Skin epidermis (tissue), 12 donors: ENCODE measurements at regions not wholly inside any gene's neighbourhood (a gene's known extent, or its start where the extent isn't known, plus 50 kb on each side); places are given as distances from the start of the nearest gene placed in this dataset.

Experiments
- H3K27ac ChIP-seq, 21 experiments: fragments of 200-600 bp; sonication (generic) in 11 of 21; one replicate each; pipeline ENCODE4 v1.5.0; 2020; ENCODE audit warnings: mild to moderate bottlenecking in 3 of 21, inconsistent platforms in 2 of 21, moderate library complexity in 2 of 21
- H3K4me3 ChIP-seq, 7 experiments: fragments of 200-600 bp; sonication (generic) in 2 of 7; one replicate each; pipeline ENCODE4 v1.5.0; 2020; ENCODE audit warnings: inconsistent platforms in 2 of 7, mild to moderate bottlenecking in 2 of 7, moderate library complexity in 1 of 7

DNA sequence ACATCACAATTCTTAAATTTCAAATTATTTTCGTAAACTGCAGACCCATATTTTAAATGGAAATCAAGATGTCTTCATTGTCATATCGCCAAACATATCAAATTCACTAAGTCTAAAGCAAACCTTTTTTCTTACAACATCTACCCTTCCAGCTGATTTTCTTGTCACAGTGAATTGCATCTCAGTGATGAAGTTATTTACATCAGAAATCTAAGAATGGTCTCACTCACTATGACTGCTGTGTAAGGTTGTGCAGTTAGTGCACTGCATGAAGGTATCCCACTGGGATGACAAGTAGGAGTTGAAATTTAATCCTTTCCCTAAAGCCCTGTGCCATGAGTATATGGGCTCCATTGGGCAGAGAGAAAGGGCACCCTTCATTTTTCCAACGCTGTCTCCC is 399.4 kb upstream of the ITGA1 start:
- Histone ChIP-seq H3K4me3 (no peak overlapping the region), H3K27ac (no peak overlapping the region)

DNA sequence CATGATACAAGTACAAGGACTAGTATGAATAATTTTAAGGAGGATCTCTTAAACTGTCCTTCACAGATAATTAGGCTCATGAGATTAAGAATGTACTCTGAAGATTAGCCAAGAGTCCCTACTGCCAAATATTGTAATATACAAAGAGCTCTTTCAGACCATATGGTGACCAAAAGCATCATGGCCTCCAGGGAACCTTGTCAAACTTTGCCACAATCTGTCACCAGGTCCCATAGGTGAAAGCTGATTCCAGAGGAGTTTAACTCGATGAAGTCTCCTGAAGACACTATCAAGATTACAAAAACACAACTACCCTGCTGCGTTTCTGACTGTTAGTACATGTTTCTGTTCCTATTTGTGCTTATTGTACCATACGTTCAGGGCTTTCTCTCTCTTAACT is 395.4 kb upstream of the ITGA1 start:
- H3K27ac ChIP-seq = no peak overlapping the region
- no peak overlapping the region for H3K4me3 ChIP-seq

DNA sequence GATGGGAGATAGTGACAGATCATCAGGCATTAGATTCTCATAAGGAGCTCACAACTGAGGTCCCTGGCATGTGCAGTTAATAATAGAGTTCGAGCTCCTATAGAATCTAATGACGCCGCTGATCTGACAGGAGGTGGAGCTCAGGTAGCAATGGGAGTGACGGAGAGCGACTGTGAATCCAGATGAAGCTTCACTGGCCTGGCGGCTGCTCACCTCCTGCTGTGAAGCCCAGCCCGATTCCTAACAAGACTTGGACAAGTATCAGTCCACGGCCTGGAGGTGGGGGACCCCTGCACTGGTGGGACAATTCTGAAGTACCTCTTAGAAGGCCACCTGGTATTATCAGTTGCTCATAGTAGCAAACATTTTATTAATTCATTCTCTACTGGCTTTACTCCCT is 377.9 kb upstream of the ITGA1 start:
- no peak overlapping the region for H3K4me3 ChIP-seq
- H3K27ac ChIP-seq = no peak overlapping the region

DNA sequence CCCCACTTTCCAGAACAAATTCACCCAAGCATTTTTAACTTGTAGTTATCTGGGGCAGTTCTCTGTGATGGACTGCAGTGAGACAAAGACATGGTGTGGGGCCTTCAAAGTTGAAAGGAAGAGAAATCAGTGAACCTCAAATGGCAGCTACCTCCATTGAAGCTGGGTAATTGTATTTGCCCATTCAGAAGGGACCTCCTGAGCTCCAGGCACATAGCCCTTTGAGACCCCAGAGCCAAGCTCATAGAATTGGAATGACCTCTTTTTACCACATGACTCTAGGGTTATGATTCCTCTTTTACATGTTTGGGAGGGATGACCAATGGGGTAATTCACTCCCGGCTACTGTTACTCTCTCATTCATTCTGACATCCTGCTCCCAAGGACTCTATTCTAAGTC is 368.4 kb upstream of the ITGA1 start:
- no peak overlapping the region for H3K4me3 ChIP-seq

DNA sequence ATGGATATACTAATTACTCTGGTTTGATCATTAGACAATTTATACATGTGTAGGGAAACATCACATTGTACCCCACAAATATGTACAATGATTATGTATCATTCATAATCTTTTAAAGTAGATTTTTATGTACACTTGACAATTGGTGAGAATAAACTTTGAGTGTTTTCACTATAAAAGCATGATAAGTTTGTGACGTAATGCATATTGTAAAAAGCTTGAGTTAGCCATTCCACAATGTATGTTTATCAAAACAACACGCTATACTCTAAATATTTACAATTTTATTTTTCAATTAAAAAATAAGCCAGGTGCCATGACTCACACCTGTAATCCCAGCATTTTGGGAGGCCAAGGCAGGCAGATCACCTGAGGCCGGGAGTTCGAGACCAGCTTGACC is 360.1 kb upstream of the ITGA1 start:
- Histone ChIP-seq H3K27ac (no peak overlapping the region), H3K4me3 (no peak overlapping the region)

More for the DNA sequence above, 368.4 kb upstream of the ITGA1 start:
- H3K27ac ChIP-seq = no peak overlapping the region

DNA sequence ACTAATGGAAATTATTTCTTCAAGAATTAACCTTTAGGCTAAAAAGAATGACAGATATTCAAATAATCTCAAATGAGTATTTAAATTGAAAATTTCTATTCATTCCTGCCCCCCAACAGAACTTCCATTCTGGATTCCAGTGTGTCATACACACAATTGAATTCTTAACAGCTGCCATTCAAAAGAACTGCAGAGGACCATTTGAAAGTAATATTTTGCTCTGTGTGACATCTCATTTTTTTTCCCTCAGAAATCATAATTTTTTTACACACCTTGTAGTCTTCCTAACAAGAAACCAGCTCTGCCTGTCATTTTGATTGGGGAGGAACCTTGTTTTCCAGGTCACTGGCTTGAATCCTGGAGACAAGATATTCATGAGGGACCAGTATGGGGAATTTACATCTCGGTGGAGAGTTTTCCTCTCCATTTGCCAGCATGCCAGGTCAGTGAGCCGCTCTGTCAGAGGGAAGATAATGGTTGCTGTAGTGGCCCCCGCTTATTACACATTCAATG is 358.7 kb upstream of the ITGA1 start:
- H3K27ac ChIP-seq = no peak overlapping the region
- H3K4me3 ChIP-seq = no peak overlapping the region

DNA sequence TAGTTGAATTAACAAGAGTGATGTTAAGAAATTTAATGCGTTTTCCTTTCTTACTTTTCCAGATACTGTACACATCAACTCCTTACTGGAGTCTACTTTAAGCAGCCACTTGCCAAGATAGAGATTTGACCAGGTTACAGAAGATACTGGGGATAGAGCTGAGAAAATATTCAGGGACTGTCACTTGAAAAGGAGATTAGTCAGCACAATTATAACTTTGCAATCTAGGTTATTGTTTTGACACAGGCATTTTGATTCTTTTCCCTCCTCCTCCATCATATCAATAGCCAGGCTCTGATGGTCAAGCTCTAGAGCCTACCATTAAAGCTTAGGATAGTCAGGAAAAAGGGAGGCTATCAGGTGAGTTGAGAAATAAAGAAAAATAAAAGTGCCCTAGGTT is 345.9 kb upstream of the ITGA1 start:
- no peak overlapping the region for H3K27ac ChIP-seq
- no peak overlapping the region for H3K4me3 ChIP-seq

DNA sequence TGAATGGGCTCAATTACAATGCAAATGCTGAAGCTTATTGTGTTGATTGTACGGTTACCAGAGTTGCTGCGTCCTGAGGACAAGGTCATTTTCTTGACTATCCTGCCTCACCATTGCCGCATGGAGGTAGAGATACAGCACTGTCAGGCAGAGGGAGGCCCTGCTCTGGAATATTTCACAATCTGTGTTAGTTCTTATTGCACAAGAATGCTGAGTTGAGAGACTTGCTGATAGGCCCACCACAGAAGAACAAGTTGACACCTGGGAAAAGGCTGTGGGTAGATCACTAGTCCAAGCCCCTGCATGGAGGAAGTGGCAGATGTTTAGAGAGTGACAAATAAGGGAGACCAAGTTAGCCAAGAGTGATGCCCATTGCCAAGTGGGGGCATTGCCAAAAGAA is 344.5 kb upstream of the ITGA1 start:
- Histone ChIP-seq H3K4me3 (no peak overlapping the region), H3K27ac (no peak overlapping the region)

DNA sequence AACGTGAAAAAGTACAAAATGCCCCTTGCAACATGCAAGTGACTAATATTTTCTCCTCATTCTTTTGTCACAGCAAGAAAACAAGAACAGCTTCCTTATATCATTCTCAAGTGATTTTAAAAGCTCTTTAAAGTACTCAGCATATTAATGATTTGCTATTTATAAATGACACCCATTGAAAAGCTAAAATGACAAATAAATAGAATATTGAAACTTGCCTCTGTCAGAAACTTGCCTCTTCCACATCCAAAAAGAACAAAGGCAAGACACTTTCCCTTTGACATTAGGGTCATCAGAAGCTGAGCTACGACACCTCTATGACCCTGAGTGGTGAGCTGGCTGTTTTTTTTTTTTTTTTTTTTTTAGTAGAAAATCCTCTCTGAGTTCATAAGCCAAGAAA is 339.6 kb upstream of the ITGA1 start:
- Histone ChIP-seq H3K4me3 (no peak overlapping the region), H3K27ac (no peak overlapping the region)

DNA sequence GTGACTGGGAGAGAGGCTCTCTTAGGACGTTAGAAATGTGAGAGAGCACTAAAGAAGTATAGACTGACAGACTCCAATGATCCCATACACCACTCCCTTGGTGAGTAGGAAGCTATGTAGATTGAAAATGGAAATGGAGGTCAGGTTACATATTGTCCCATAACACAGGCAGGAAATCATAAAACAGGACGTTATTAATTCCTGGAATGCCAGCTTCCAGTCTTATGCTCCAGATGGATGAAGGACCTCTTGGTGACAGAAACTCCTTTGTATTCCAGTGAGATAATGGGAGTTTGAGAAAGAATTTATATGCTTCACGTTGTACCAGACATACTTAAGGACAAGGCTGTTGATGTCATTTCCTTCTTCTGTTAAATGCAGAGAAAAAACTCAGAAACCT is 338.2 kb upstream of the ITGA1 start:
- H3K27ac ChIP-seq = no peak overlapping the region
- H3K4me3 ChIP-seq = no peak overlapping the region

DNA sequence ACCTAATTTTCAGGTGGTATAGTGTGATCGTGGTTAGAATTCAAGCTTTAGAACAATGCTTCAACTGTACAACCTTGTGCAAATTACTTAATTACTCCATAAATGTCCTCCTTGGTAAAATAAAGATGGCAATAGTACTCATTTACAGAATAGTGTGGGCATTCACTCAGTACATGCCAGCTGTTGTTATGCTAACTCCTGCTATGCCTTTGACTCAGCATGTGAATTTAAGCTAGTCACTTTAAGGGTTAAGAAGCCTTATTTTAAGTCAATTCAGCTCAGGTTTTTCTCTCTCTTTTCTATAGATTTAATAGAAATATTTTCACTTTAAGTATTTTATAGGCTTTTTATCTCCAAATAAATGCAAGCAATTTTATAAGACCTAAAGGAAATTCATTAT is 335.6 kb upstream of the ITGA1 start:
- Histone ChIP-seq H3K4me3 (no peak overlapping the region), H3K27ac (no peak overlapping the region)

DNA sequence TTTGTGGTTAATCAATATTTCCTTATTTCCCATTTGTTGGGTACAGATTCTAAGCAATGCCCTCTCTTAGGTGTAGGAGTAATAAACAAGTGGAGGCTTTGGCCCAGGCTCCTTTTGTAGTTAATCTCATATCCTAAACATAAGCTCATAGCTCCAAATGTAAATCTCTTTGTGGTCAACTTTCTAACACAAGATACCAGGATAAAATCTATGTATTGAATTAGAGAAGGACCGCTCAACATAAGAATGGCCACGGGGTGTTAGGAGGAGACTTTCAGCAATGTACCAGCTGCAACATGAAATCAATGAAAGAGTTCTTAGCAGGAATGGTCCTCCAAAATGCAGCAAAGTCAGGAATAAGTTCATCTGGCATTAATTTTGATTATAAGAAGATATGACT is 334.5 kb upstream of the ITGA1 start:
- no peak overlapping the region for H3K27ac ChIP-seq

DNA sequence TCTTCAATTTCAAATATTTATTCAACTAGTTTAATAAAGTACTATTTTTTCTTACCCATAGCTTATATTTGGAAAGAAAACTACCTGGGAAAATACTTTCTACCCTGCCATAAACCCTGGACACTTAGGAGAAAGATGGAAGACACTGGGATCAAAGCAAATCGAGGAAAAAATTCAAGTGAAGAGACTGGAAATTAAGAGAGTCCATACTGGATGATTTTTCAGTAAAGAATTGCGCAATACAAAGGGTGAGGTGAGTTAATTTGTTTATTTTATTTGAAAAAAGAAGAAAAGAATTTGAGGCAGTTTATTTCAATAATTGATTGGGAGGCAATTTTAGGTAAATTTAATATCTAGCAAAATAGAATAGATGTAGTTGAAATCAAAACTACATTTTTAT is 331.8 kb upstream of the ITGA1 start:
- Histone ChIP-seq H3K27ac (no peak overlapping the region), H3K4me3 (no peak overlapping the region)

More for the DNA sequence above, 334.5 kb upstream of the ITGA1 start:
- no peak overlapping the region for H3K4me3 ChIP-seq

DNA sequence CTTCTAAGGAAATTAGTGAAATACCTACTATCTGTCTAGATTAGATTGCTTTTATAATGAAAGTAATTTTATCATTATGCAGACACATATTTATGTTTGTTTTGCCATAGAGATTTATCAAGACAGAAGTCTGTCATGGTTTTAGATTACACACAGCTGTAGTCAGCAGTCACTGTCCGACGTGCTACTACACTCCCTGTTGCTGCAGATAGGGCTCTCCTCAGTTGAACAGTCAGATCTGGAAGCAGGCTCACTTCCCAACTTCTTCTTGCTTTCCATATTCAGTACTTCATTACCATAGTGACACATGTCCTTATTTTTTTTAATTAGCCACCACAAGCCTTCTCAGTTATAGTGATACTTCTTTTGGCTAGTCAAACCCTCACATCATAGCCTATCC is 329.9 kb upstream of the ITGA1 start:
- Histone ChIP-seq H3K27ac (no peak overlapping the region), H3K4me3 (no peak overlapping the region)

DNA sequence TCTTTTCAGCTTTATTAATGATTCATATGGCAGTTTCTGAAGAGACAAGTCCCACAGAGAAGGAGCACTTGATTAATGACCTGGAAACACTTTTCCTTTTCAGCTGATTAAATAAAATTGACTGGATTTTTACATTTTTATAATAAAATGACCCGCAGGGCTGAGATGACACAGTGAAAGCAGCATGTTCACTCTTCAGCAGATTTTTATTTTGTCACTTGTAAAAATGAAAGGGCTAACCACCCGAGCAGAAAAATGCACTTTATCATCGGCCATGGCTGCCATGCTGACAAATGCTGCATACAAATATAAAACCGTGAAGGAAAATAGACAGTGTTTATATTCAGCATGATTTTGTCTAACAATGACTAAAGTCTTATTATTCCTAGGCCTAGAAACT is 321.6 kb upstream of the ITGA1 start:
- Histone ChIP-seq H3K4me3 (no peak overlapping the region), H3K27ac (no peak overlapping the region)

DNA sequence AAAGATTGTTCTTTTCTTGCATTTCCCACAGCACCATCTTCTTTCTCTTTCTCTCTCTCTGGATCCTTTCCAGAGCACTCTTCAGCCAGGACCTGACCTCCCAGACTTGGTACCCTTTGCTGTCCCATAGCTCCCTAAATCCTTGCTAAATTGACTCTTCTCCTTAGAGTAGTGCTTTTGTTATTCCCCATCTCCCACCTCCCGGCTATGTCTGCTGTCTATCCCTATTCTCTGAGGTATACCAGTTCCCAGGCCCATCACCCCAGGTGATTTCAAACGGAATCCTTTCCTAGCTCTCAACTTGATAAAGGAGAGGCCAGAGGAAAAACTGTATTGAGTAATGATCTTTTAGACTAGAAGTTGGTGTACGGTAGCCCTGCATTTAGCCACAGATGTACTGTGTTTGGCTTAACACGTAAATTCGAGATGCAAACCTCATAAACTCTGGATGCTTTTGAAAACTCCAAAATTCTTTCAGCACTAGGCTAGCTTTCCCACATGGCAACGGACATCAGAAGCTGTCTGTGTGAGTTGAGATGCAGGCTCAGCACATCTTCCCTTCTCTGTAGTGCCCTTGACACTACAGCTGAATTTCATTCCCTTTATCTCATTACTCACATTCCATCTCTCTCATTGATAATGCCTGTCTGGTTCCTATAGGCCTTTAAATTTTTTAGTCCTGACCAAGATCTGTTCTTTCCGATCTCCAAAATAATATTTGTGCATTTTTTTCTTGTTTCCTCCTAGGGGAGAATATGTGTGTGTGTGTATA is 320.8 kb upstream of the ITGA1 start:
- H3K27ac ChIP-seq = no peak overlapping the region
- no peak overlapping the region for H3K4me3 ChIP-seq

DNA sequence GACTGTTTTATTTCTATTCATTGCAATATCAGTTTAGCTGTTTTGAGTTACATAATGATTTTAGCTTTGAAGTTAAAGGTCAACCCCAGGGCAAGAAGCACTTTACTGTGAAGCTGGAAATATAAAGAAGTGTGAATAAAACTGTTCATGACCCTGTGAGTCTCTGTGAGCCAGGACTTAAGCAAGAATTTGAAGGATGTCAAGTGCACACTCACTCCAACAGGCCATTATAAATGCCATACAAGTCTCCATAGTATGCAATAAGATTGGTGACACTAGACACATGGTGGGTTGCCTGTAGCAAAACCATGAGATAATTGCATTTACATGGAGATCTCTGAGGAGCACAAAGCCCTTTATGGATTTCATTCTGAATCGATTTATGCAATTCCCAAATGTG is 318.7 kb upstream of the ITGA1 start:
- H3K4me3 ChIP-seq = no peak overlapping the region
- no peak overlapping the region for H3K27ac ChIP-seq

DNA sequence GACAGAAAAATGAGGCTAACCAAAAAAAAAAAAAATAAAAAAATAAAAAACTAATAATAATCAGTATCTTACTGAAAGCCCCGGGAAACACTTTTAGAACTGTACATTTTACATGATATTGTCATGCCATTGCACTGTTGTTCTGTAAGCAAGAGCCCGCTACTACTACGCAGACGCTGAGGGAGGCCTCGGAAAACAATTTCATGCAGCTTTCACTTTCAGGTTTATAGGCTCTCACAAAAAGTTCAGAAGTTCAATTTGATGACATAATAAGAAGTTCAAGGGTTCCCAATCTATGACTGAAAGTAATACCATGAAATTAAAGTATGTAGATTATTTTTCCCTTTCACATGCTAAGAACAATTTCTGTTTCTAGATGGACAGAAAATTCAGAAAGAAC is 318.3 kb upstream of the ITGA1 start:
- Histone ChIP-seq H3K27ac (no peak overlapping the region), H3K4me3 (no peak overlapping the region)

DNA sequence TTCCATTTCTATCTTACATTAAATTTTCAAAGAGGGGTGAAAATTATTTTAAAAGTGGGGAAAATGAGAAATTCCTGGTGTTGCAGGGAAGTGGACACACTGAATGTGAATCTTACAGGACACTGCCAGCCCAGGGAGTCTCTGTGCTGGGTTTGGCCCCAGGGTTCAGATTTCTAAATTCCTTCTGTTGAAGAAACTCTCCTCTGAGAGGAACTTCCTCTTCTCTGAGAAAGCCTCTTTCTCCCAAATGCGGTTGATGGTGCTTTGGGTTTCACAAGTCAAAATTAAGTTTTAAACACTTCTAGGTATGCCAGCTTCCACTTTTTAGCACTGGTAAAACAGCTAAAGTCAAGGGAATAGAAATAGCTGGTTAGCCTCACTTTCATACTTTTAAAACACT is 317.9 kb upstream of the ITGA1 start:
- Histone ChIP-seq H3K4me3 (no peak overlapping the region), H3K27ac (no peak overlapping the region)

DNA sequence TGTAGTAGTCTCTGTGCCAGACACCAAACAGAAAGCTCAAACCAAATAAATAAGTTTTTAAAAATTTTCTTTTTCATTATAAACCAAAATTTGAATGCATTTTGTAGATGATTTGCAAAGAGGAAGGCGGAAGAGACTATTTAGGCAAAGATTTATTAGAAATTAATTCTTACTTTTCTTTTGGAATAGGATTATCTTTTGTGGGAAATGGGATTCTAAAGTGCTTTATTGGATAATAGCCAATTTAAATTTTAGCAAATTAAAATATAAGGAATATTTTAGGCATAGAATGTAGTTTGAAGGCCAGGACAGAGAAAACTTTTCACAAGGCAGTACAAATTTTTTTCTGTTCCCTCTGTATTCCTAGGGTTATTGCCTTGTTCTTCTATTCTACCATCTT is 311.4 kb upstream of the ITGA1 start:
- no peak overlapping the region for H3K27ac ChIP-seq
- H3K4me3 ChIP-seq = no peak overlapping the region

DNA sequence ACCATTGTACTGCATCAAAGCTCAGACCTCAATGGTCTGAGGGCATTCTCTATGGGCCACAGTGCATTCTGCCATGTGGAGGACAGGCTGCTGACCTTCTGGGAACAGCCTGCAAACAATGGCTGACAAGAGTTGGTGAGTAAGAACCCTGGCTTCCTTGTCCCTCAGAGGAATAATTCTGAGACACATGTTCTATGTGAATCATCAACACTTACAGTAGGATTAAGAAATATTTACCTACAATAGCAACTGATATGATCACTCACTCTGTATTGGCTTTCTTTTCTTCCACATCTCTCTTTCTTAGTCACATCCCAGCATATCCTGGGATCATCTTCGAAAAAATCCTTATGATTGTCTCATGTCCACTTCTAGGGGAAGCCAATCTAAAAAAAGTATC is 306.5 kb upstream of the ITGA1 start:
- Histone ChIP-seq H3K4me3 (no peak overlapping the region), H3K27ac (no peak overlapping the region)

DNA sequence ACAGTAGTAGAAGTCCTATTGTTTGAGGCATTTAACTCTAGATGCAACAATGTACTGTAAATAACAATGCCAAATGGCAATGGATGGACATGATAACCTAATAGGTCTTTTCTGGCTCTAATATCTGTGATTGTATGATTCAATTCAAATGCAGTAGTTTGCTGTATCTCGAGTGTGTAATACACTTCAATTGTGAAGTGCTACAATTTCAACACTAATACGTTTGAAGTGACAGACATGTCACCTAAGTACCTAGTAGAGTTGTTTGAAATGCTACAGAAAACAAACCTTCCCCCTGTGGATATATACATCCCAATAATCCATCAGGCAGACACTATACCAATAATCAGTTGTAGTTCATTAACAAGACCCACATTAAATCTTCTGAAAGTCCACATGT is 305.9 kb upstream of the ITGA1 start:
- no peak overlapping the region for H3K27ac ChIP-seq
- H3K4me3 ChIP-seq = no peak overlapping the region
